ACHN (cell line): ENCODE measurements at regions not wholly inside any gene's neighbourhood (a gene's known extent, or its start where the extent isn't known, plus 50 kb on each side); places are given as distances from the start of the nearest gene placed in this dataset.
"Not testable (repeated sequence)": the region's sequence is repeated elsewhere in the genome, so short reads cannot be mapped to it uniquely, and the experiment has no call there.

Experiments used
- DNase-seq: peaks from one replicate; pipeline ENCODE4 v3.0.0-alpha.2; 2015
- in situ Hi-C: cut with HindIII; loops from 2 replicates; pipeline ENCODE4 v1.10.0; 2017; ENCODE audit warnings: low sequenced_read_pairs, low pct_ligation_motif_present, low pct_unique_long_range_greater_than_20kb

GRCh38 chr15:77944002-77944867 lies 133.3 kb downstream of the TBC1D2B start:
- in situ Hi-C loops: no loop called here
- peak; percentile 51 for DNase-seq

GRCh38 chr15:77942611-77943211 lies 134.8 kb downstream of the TBC1D2B start:
- in situ Hi-C loops: no loop called here
- DNase-seq: no peak

GRCh38 chr15:77941090-77941827 lies 136.3 kb downstream of the TBC1D2B start:
- DNase-seq, in situ Hi-C loops: not testable (repeated sequence)

GRCh38 chr15:77940381-77940947 lies 137.0 kb downstream of the TBC1D2B start:
- in situ Hi-C loops: no loop called here
- no peak for DNase-seq

- in situ Hi-C loops: no loop called here
- DNase-seq: no peak
Observed at GRCh38 chr15:77939851-77940250, 137.7 kb downstream of the TBC1D2B start.

GRCh38 chr15:77939026-77939425 lies 138.5 kb downstream of the TBC1D2B start:
- DNase-seq, in situ Hi-C loops: not testable (repeated sequence)

- in situ Hi-C loops, DNase-seq: not testable (repeated sequence)
Observed at GRCh38 chr15:77938546-77938945, 139.0 kb downstream of the TBC1D2B start.

- DNase-seq, in situ Hi-C loops: not testable (repeated sequence)
Observed at GRCh38 chr15:77936567-77936966, 140.9 kb downstream of the TBC1D2B start.

- DNase-seq, in situ Hi-C loops: not testable (repeated sequence)
Observed at GRCh38 chr15:77934516-77934915, 143.0 kb downstream of the TBC1D2B start.

GRCh38 chr15:77930907-77931306 lies 146.6 kb downstream of the TBC1D2B start:
- in situ Hi-C loops, DNase-seq: not testable (repeated sequence)

- in situ Hi-C loops, DNase-seq: not testable (repeated sequence)
Observed at GRCh38 chr15:77930490-77930889, 147.0 kb downstream of the TBC1D2B start.

GRCh38 chr15:77926789-77927188 lies 150.7 kb downstream of the TBC1D2B start:
- DNase-seq: peak; percentile 15
- in situ Hi-C loops: not testable (repeated sequence)

- DNase-seq, in situ Hi-C loops: not testable (repeated sequence)
Observed at GRCh38 chr15:77926296-77926695, 151.2 kb downstream of the TBC1D2B start.

- DNase-seq, in situ Hi-C loops: not testable (repeated sequence)
Observed at GRCh38 chr15:77925101-77925500, 152.4 kb downstream of the TBC1D2B start.

- DNase-seq: no peak
- in situ Hi-C loops: no loop called here
Observed at GRCh38 chr15:77921664-77922063, 155.8 kb downstream of the TBC1D2B start.

- in situ Hi-C loops, DNase-seq: not testable (repeated sequence)
Observed at GRCh38 chr15:77916966-77917635, 160.4 kb downstream of the TBC1D2B start.

- DNase-seq, in situ Hi-C loops: not testable (repeated sequence)
Observed at GRCh38 chr15:77915961-77916330, 161.6 kb downstream of the TBC1D2B start.

GRCh38 chr15:77915261-77915960 lies 162.1 kb downstream of the TBC1D2B start:
- no peak for DNase-seq
- in situ Hi-C loops: no loop called here
